Fibroblast of lung (primary cell): ENCODE measurements at regions not wholly inside any gene's neighbourhood (a gene's known extent, or its start where the extent isn't known, plus 50 kb on each side); places are given as distances from the start of the nearest gene placed in this dataset.

Source experiments
- DNase-seq, 2 donors: peaks; one replicate each; pipeline versions ENCODE4 v3.0.0 to v3.0.0-alpha.2; 2010; ENCODE audit warnings: low read depth in 2 of 2
- H2AFZ ChIP-seq: 2 replicates; pipeline ENCODE4 v1.5.1; 2012; ENCODE audit warnings: low read length, control low read depth, inconsistent platforms
- H3K27ac ChIP-seq: 2 replicates; pipeline ENCODE4 v1.5.1; 2011; ENCODE audit warnings: low read length, control low read depth; ENCODE audit not compliant: insufficient read depth
- H3K27me3 ChIP-seq: 2 replicates; pipeline ENCODE4 v1.5.1; 2011; ENCODE audit warnings: mild to moderate bottlenecking, low read length; ENCODE audit not compliant: control insufficient read depth, insufficient read depth
- H3K36me3 ChIP-seq: 2 replicates; pipeline ENCODE4 v1.5.1; 2011; ENCODE audit warnings: low read length; ENCODE audit not compliant: control insufficient read depth, insufficient read depth
- H3K4me1 ChIP-seq: 2 replicates; pipeline ENCODE4 v1.5.1; 2011; ENCODE audit warnings: low read length; ENCODE audit not compliant: control insufficient read depth, insufficient read depth; ENCODE audit errors: extremely low read depth
- H3K4me2 ChIP-seq: 2 replicates; pipeline ENCODE4 v1.5.1; 2011; ENCODE audit warnings: low read length, control low read depth; ENCODE audit not compliant: insufficient read depth; ENCODE audit errors: extremely low read depth
- H3K4me3 ChIP-seq, 4 experiments: fragments of 200-600 bp in 1 of 4; sonication (generic) in 1 of 4; replicated peaks in 1 of 4; 2 replicates each; pipeline ENCODE4 v1.5.1; 2011 to 2016; ENCODE audit warnings: low read length in 4 of 4, low read depth in 3 of 4, mild to moderate bottlenecking in 3 of 4, control low read depth in 2 of 4, inconsistent platforms in 1 of 4, mixed read lengths in 1 of 4; ENCODE audit not compliant: insufficient read depth in 1 of 4; ENCODE audit errors: control extremely low read depth in 1 of 4
- H3K79me2 ChIP-seq: 2 replicates; pipeline ENCODE4 v1.5.1; 2012; ENCODE audit warnings: mild to moderate bottlenecking, low read length, inconsistent platforms; ENCODE audit not compliant: control insufficient read depth, insufficient read depth
- H3K9ac ChIP-seq: 2 replicates; pipeline ENCODE4 v1.5.1; 2011; ENCODE audit warnings: mild to moderate bottlenecking, low read length, control low read depth; ENCODE audit not compliant: insufficient read depth
- H3K9me3 ChIP-seq: 2 replicates; pipeline ENCODE4 v1.5.1; 2012; ENCODE audit warnings: low read depth, low read length; ENCODE audit not compliant: control insufficient read depth, insufficient read depth
- H4K20me1 ChIP-seq: 2 replicates; pipeline ENCODE4 v1.5.1; 2011; ENCODE audit warnings: low read length; ENCODE audit not compliant: control insufficient read depth, insufficient read depth; ENCODE audit errors: extremely low read depth
- CTCF ChIP-seq, 2 donors: IDR thresholded peaks in 1 of 2; conservative IDR thresholded peaks in 1 of 2; 1 replicate in 1 of 2; 2 replicates in 1 of 2; pipeline ENCODE4 v1.5.1; 2011 to 2012; ENCODE audit warnings: low read length in 2 of 2, control low read depth in 1 of 2, inconsistent platforms in 1 of 2, low read depth in 1 of 2, mild to moderate bottlenecking in 1 of 2
- EZH2 ChIP-seq: IDR thresholded peaks from 2 replicates; pipeline ENCODE4 v1.5.1; 2012; ENCODE audit warnings: low read length, control low read depth, mild to moderate bottlenecking; ENCODE audit errors: missing control alignments

DNA sequence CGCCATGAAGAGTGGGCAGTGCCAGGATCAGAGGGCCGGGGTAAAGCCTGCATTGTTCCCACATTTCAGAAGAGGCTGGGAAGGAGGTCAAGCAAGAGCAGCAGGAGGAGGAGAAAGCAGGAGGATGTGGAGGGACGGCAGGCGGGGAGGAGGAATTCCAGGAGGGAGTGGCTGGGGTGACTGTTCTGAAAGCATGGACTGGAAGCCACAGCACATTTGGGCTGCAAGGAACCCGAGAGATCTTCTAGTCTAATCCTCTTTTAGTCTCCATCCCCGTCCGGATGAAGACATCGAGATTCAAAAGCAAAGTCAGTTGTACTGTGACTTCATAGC, 76.9 kb downstream of the FAM50B start:
- Histone ChIP-seq H3K27me3 (no peaks in the 10 kb centered on the region), H3K27ac (no peak overlapping the region), H3K36me3 (no peaks in the 10 kb centered on the region), H3K4me3 (no peak overlapping the region), H3K4me2 (no peak overlapping the region), H3K4me1 (peaks cover 4% of the 10 kb centered on the region), H3K9ac (no peak overlapping the region), H4K20me1 (no peaks in the 10 kb centered on the region), H2AFZ (peak overlapping the region; percentile 12), H3K79me2 (no peaks in the 10 kb centered on the region), H3K9me3 (no peaks in the 10 kb centered on the region)
- no peak for TF ChIP-seq EZH2
- no peak for TF ChIP-seq CTCF (conservative IDR thresholded peaks at IDR 0.05 in 1 of 2, IDR thresholded peaks at IDR 0.05 in 1 of 2; ENCODE audit: low read depth in 1 of 2, low read length in 2 of 2)
- DNase-seq, result no peak

- no peaks in the 10 kb centered on the region for H3K36me3 ChIP-seq
- no peak overlapping the region for H3K4me2 ChIP-seq
- no peak for DNase-seq
- H3K27ac ChIP-seq, result no peak overlapping the region
- no peaks in the 10 kb centered on the region for H3K79me2 ChIP-seq
- TF ChIP-seq CTCF (conservative IDR thresholded peaks at IDR 0.05 in 1 of 2, IDR thresholded peaks at IDR 0.05 in 1 of 2; ENCODE audit: low read depth in 1 of 2, low read length in 2 of 2), result no peak
- TF ChIP-seq EZH2, result no peak
- H3K9me3 ChIP-seq, result no peaks in the 10 kb centered on the region
- no peaks in the 10 kb centered on the region for H4K20me1 ChIP-seq
- H2AFZ ChIP-seq, result no peak overlapping the region
- H3K9ac ChIP-seq, result no peak overlapping the region
- no peak overlapping the region for H3K4me3 ChIP-seq
- H3K4me1 ChIP-seq, result peaks cover 4% of the 10 kb centered on the region
- no peaks in the 10 kb centered on the region for H3K27me3 ChIP-seq
Measured at GRCh38 chr6:3928111-3928510, 78.9 kb downstream of the FAM50B start.

DNA sequence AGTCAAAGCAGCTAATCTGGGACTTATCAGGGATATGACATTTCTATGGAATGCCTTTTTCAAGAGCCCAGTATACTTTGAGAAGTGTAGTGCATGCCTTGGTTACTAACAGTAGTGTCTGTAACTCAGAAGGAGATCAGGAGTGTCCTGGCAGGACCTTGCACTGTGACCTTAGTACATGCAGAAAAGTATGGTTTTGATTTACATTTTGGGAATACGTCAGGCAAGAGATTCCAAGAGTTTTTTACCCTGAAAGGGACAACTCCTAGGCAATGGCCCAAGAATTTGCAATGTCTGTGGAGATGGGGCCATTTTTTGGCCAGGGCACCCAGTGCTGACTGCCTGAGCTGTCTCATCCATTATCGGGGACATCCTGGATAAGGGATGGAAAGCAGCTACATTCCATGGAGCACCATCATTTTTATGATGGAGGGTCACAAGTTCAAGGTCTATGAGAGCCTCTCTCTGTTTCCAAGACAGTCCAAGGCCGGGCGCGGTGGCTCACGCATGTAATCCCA, 80.2 kb downstream of the FAM50B start:
- no peak for TF ChIP-seq CTCF (conservative IDR thresholded peaks at IDR 0.05 in 1 of 2, IDR thresholded peaks at IDR 0.05 in 1 of 2; ENCODE audit: low read depth in 1 of 2, low read length in 2 of 2)
- no peak for TF ChIP-seq EZH2
- H3K4me2 ChIP-seq, result no peak overlapping the region

More for the DNA sequence above, 80.2 kb downstream of the FAM50B start:
- H3K4me3 ChIP-seq, result no peak overlapping the region
- no peak overlapping the region for H3K27ac ChIP-seq
- DNase-seq, result peak; percentile 78 to 86
- H3K9ac ChIP-seq, result no peak overlapping the region
- no peaks in the 10 kb centered on the region for H3K9me3 ChIP-seq
- peaks cover 4% of the 10 kb centered on the region for H3K4me1 ChIP-seq
- H3K27me3 ChIP-seq, result no peaks in the 10 kb centered on the region
- H3K79me2 ChIP-seq, result no peaks in the 10 kb centered on the region
- no peaks in the 10 kb centered on the region for H3K36me3 ChIP-seq
- H4K20me1 ChIP-seq, result no peaks in the 10 kb centered on the region
- no peak overlapping the region for H2AFZ ChIP-seq
